Transverse colon (tissue), 4 donors: ENCODE measurements at regions not wholly inside any gene's neighbourhood (a gene's known extent, or its start where the extent isn't known, plus 50 kb on each side); places are given as distances from the start of the nearest gene placed in this dataset.

Experiments used
- DNase-seq: peaks from one replicate; pipeline ENCODE4 v3.0.0-alpha.2; 2019
- H3K27ac ChIP-seq, 4 donors: fragments of 200-600 bp; sonication (generic); 2 replicates each; pipeline ENCODE4 v1.5.1; 2016 to 2018; ENCODE audit warnings: inconsistent platforms in 4 of 4
- H3K27me3 ChIP-seq: fragments of 200-600 bp; sonication (generic); 2 replicates; pipeline ENCODE4 v1.5.1; 2017; ENCODE audit warnings: inconsistent platforms
- H3K36me3 ChIP-seq, 4 donors: fragments of 200-600 bp; sonication (generic); 2 replicates each; pipeline ENCODE4 v1.5.1; 2017 to 2019; ENCODE audit warnings: inconsistent platforms in 4 of 4
- H3K4me1 ChIP-seq, 4 donors: fragments of 200-600 bp; sonication (generic); 2 replicates each; pipeline ENCODE4 v1.5.1; 2017 to 2020; ENCODE audit warnings: inconsistent platforms in 4 of 4
- H3K4me3 ChIP-seq, 4 donors: fragments of 200-600 bp; sonication (generic); 1 replicate in 1 of 4; 2 replicates in 3 of 4; pipeline versions ENCODE4 v1.5.1 to v1.6.1; 2017 to 2019; ENCODE audit warnings: inconsistent platforms in 4 of 4
- H3K9me3 ChIP-seq, 2 donors: fragments of 200-600 bp; sonication (generic); 2 replicates each; pipeline ENCODE4 v1.5.1; 2017 to 2019; ENCODE audit warnings: inconsistent platforms in 2 of 2
- CTCF ChIP-seq, 5 experiments: fragments of 200-600 bp in 3 of 5; fragments of 450-650 bp in 2 of 5; sonication (generic) in 3 of 5; IDR thresholded peaks; 1 replicate in 2 of 5; 2 replicates in 3 of 5; pipeline ENCODE4 v1.5.1; 2016 to 2017; ENCODE audit warnings: antibody characterized with exemption in 5 of 5, inconsistent platforms in 3 of 5, mild to moderate bottlenecking in 2 of 5, moderate library complexity in 1 of 5
- EP300 ChIP-seq: sonication (generic); formaldehyde crosslinking; IDR thresholded peaks from one replicate; pipeline ENCODE4 v1.6.1; 2017; ENCODE audit warnings: antibody characterized with exemption, low read depth
- POLR2A ChIP-seq: fragments of 450-650 bp; IDR thresholded peaks from one replicate; pipeline ENCODE4 v1.6.1; 2016; ENCODE audit warnings: antibody characterized with exemption, mild to moderate bottlenecking, moderate library complexity
- POLR2AphosphoS5 ChIP-seq, 3 donors: sonication (generic); formaldehyde crosslinking; IDR thresholded peaks; one replicate each; pipeline ENCODE4 v1.6.1; 2016; ENCODE audit warnings: antibody characterized with exemption in 3 of 3
- WGBS, 2 donors: methylation state at CpG; one replicate each; pipeline ENCODE4 v1.1.5; 2018; ENCODE audit warnings: low coverage in 1 of 2; 5-methylcytosine and 5-hydroxymethylcytosine counted together
- in situ Hi-C, 4 donors: fragments of 200-750 bp; cut with MboI; loops; one replicate each; pipeline versions ENCODE4 v1.15.0 to v1.15.1; 2017; ENCODE audit warnings: low sequenced_read_pairs in 3 of 4, low pct_ligation_motif_present in 1 of 4, low pct_unique_long_range_greater_than_20kb in 1 of 4
- intact Hi-C: fragments of 100-400 bp; cut with DNase I; formaldehyde crosslinking; loops from one replicate; pipeline ENCODE4 v1.15.1; 2023; ENCODE audit warnings: low total_unique reads

- Histone ChIP-seq H3K27me3 (no peaks in the 10 kb centered on the region), H3K9me3 (no peaks in the 10 kb centered on the region), H3K4me3 (no peak overlapping the region), H3K4me1 (no peaks in the 10 kb centered on the region), H3K36me3 (no peaks in the 10 kb centered on the region), H3K27ac (no peak overlapping the region)
- in situ Hi-C loops = no loop called here
- TF ChIP-seq POLR2AphosphoS5 (IDR thresholded peaks at IDR 0.05) (no peak), CTCF (IDR thresholded peaks at IDR 0.05) (no peak), POLR2A (no peak), EP300 (no peak)
- intact Hi-C loops = no loop called here
- 93 to 96% methylated on average over 6 to 8 of the region's 8 CpGs for WGBS, 2 donors
- DNase-seq = no peak
Measured at GRCh38 chr12:127742231-127742630, 524.7 kb upstream of the TMEM132C start.

GRCh38 chr12:127745469-127746212 is 521.3 kb upstream of the TMEM132C start:
- Histone ChIP-seq H3K4me3 (no peak overlapping the region), H3K36me3 (no peaks in the 10 kb centered on the region), H3K4me1 (no peaks in the 10 kb centered on the region), H3K27me3 (no peaks in the 10 kb centered on the region), H3K9me3 (no peaks in the 10 kb centered on the region), H3K27ac (no peak overlapping the region)
- in situ Hi-C loops = no loop called here
- intact Hi-C loops = no loop called here
- TF ChIP-seq EP300 = no peak
- TF ChIP-seq POLR2AphosphoS5 (IDR thresholded peaks at IDR 0.05) = no peak
- TF ChIP-seq CTCF (IDR thresholded peaks at IDR 0.05) = no peak
- no peak for TF ChIP-seq POLR2A
- DNase-seq = no peak
- 67 to 92% methylated on average over 6 to 9 of the region's 9 CpGs for WGBS, 2 donors

GRCh38 chr12:127749416-127749815 is 517.6 kb upstream of the TMEM132C start:
- Histone ChIP-seq H3K36me3 (no peaks in the 10 kb centered on the region), H3K4me3 (no peak overlapping the region), H3K27ac (no peak overlapping the region), H3K4me1 (peaks cover 0 to 3% (median 0%) of the 10 kb centered on the region in 4 donors), H3K9me3 (no peaks in the 10 kb centered on the region), H3K27me3 (no peaks in the 10 kb centered on the region)
- intact Hi-C loops (no loop called here), in situ Hi-C loops (no loop called here)
- DNase-seq = no peak
- 87 to 100% methylated on average over 1 to 3 of the region's 3 CpGs for whole genome bisulfite sequencing, 2 donors
- TF ChIP-seq EP300 = no peak
- TF ChIP-seq CTCF (IDR thresholded peaks at IDR 0.05) = no peak
- no peak for TF ChIP-seq POLR2AphosphoS5 (IDR thresholded peaks at IDR 0.05)
- no peak for TF ChIP-seq POLR2A

- no peaks in the 10 kb centered on the region for H3K36me3 ChIP-seq
- H3K27me3 ChIP-seq = no peaks in the 10 kb centered on the region
- WGBS, 2 donors = 37 to 64% methylated on average over 5 to 8 of the region's 8 CpGs
- H3K4me3 ChIP-seq = no peak overlapping the region
- intact Hi-C loops (no loop called here), in situ Hi-C loops (no loop called here)
- H3K27ac ChIP-seq = no peak overlapping the region
- H3K4me1 ChIP-seq = peaks cover 0 to 3% (median 0%) of the 10 kb centered on the region in 4 donors
- DNase-seq = no peak
- H3K9me3 ChIP-seq = no peaks in the 10 kb centered on the region
- TF ChIP-seq POLR2A (no peak), CTCF (IDR thresholded peaks at IDR 0.05) (no peak), POLR2AphosphoS5 (IDR thresholded peaks at IDR 0.05) (no peak), EP300 (no peak)
Measured at GRCh38 chr12:127750076-127750840, 516.7 kb upstream of the TMEM132C start.
